Fibroblast of upper back skin (primary cell): ENCODE measurements at regions not wholly inside any gene's neighbourhood (a gene's known extent, or its start where the extent isn't known, plus 50 kb on each side); places are given as distances from the start of the nearest gene placed in this dataset.
"Not testable (repeated sequence)": the region's sequence is repeated elsewhere in the genome, so short reads cannot be mapped to it uniquely, and the experiment has no call there.

ENCODE experiments used
- DNase-seq: peaks from one replicate; pipeline ENCODE4 v3.0.0-alpha.2; 2013

DNA sequence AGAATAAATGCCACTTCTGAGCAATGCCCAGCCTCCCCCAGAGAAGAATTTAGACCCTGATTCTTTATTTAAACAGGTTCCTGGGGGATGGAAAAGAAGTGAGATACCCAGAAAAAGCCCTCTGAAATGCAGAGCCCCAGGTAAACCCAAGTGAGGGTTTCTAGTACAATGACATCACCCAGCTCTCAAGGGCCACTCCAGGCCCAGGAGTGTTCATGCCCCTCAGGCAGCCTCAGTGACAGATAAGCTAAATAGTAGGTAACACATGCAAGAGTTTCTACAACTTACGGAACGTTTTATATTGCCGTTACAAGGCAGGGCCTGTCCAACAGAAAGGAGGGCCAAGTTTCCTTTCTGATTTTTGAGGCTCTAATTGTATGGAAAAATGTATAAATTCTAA lies 683.7 kb upstream of the SALL1 start:
- no peak for DNase-seq

GRCh38 chr16:51834133-51834532 lies 683.1 kb upstream of the SALL1 start:
- no peak for DNase-seq

- no peak for DNase-seq
These were observed 680.7 kb upstream of the SALL1 start for GRCh38 chr16:51831595-51832367.

DNA sequence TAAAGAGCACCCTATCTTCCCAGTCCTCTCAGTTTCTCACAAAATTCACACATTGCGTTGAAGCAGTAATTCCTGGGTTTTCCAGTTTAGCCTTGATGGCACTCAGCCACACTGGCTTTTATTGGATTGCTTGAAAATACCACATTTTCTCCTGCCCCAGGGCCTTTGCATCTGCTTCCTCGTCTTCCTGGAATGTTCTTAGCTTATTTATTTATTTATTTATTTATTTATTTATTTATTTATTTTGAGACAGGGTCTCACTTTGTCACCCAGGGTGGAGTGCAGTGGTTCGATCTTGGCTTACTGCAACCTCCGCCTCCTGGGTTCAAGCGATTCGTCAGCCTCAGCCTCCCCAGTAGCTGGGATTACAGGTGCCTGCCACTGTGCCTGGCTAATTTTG lies 680.0 kb upstream of the SALL1 start:
- not testable (repeated sequence) for DNase-seq

DNA sequence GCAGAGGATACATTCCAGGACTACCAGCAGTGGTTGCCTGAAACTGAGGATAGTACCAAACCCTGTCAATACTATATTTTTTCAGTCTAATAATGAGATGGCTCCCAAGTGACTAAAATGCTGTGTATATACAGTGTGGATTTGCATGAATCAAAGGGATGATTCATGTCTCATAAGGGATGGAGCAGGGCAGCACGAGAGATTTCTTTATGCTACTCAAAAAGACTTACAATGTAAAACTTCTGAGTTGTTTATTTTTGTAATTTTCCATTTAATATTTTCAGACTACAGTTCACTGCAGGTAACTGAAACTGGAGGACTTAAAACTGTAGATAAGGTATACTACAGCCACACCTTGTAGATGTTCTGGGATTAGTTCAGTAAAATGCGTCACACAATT lies 674.7 kb upstream of the SALL1 start:
- DNase-seq = no peak

DNA sequence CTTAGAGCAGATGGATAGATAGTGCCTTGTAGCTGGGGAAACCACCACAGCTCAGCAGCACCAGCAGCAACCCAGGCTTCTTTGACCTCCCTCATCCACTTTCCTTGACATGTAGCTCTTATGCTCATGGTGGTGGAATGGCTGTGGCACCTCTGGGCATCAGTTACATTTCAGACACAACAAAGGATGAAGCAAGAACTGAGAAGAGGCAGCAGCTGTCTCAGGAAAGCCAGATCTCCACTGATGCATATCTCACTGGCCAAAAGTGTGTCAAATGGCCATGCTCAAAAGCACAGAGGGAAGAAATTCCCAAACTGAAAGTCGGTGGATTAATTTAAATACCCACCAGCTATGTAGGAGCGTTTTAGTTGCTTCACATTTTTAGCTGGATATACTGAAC lies 671.4 kb upstream of the SALL1 start:
- DNase-seq = no peak

- no peak for DNase-seq
These were observed 670.5 kb upstream of the SALL1 start for GRCh38 chr16:51821527-51821926.

DNA sequence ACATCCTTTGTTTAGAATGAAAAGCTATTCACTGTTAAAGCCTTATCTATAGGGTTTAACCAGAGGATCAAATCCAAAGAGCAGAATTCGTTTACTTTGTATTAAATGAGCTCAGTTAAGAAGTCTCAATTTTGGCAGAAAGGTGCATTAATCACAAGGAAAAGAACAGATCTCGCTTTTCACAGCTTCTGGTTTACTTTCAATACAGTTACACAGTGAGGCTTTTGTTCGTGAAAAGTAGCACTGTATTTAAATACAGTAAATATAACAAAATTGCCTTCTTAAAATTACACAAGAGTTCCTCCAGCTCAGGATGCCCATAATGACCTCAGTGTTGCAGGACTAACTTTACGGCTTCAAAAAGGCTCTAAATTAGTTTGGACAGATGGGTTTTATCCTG lies 669.1 kb upstream of the SALL1 start:
- DNase-seq = no peak

DNA sequence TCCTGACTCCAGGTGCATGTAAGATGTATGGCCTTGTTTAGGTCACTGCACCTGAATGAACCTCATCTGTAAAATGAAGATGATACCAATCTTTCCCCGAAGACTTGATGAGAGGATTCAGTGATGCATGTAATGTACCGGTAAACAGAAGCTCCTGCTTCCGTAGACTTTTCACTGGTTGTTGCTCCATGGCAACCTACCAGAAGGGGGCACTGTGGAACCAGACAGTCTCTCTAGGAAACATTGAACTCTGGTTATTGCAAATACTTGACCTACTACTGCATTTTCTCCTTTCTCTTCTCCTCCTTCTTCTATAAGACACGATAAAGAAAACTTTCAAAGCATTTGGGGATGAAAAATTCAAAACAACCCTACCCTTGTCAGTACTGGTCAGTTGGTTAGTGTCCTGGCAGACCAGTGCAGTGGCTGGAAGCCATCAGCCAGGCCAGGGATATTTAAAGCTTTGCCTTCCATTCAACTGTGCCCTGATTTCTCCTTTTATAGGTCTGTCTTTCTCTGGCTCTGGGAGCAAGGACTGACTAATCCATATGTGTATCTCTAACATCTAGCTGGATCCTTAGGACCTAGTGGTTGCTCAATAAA lies 667.4 kb upstream of the SALL1 start:
- peak; percentile 45 for DNase-seq

DNA sequence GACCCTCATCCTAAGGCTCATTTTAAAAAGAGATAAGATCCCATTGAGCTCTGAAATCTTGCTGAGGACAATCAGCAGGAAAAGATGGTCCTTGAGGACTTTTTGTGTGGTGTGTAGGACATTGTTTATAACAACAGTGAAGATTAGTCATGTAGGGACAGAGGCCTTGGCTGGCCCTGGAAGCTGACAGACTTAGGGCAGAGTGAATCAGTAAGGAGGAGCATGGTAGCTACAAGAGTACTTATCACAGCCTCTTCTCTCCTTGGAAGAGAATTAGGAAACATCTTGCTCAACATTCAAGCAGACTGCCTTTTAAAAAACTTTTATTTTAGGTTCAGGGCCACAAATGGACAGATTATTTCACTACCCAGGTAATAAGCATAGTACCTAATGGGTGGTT lies 665.9 kb upstream of the SALL1 start:
- DNase-seq = no peak

GRCh38 chr16:51815523-51815922 lies 664.5 kb upstream of the SALL1 start:
- no peak for DNase-seq

DNA sequence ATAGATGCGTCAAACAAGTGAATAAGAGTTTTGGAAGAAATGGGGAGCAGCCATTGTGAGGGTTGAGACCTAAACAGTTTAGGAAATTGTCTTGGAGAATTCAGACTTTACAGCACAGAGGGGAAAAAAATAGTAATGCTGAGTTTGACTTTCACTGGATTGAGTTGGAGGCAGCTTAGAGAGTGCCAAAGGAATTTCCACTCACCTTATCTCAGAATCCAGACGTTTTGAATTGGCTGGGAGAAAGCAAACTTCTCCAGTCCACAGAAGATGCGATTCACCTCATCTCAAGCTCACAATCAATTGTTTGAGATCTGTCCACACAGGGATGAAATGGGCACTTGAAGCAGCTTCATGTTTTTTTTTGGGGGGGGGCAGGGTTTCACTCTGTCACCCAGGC lies 663.5 kb upstream of the SALL1 start:
- no peak for DNase-seq

DNA sequence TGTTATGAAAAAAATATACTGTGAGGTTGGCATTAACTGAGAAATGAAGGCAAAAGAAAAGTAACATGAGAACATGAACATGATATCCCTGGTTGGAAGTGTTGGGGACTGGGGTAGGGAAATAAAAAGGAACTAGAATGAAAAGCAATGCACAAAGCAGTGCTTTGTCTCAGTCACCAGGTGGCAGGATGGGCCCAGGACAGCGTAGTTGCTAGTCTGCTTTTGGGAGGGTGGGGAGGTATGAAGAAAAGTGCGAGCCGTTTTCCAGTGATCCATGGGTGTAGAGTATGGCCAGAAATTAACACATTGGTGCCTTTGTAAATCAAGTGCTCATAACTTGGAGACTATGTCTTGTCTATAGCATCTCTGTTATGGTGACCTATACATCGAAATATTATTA lies 662.5 kb upstream of the SALL1 start:
- DNase-seq = no peak

GRCh38 chr16:51812945-51813344 lies 661.9 kb upstream of the SALL1 start:
- DNase-seq = no peak

DNA sequence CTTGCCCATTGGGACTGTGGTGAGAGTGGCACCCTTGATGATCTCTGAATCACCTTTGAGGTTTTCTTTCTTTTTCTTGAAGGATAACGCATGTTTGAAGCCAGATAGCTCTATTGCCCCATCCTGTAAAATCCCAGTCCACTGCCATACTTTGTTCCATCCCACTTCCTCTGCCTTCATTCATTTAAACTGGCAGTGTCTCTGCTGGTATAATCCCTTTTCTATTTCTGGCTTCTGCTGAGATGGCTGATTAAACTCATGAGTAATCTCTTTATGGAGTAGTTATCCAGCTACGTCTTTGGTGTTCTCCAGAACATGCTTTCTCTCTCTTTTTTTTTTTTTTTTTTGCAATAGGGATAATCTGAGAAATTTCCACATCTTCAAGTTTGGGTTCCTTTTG lies 656.5 kb upstream of the SALL1 start:
- no peak for DNase-seq

GRCh38 chr16:51801635-51802034 lies 650.6 kb upstream of the SALL1 start:
- no peak for DNase-seq

DNA sequence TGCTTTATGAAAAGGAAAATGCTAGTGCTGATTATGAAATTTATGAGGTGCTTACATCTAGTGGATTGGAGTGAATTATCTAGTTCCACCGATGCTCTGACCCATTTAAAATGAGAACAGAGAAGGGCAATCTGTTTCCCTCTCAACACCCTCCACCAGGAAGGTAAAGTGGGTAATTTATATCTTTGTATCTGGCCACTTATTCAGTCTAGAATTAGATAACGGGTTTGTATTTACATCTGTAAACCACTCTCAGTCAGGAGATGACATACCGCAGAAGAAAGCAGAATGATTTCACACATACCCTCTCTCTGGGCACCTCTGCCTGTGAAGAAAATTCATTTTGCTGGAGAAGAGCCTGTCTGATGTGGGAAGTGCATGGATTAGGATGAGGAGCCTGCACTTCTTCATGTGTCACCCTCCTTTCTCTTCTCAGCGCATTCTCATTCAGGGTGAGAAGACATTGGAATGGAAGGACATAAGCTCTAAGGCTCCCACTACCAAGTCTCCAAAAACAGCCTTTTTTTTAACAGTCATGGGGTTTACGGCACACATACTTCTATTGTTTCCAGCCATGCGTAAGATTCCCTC lies 646.7 kb upstream of the SALL1 start:
- DNase-seq = no peak

DNA sequence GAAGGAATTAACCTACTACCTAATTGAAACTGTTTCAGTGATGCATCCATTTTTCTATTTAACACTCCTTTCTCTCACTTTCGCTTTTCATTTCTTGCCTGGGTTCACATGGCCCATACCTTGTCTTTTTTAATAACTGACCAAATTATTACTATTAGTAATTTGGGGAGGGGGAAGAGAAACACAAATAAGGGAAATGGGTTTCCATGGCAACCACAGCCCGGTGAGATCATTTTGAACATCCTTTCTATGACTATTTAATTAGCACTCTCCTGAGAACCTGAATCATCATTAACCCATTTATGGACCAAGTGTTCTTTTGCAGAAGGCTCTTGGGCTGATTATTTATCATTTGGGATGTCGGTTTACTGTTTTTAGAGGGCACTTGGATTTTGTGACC lies 628.2 kb upstream of the SALL1 start:
- DNase-seq = no peak

DNA sequence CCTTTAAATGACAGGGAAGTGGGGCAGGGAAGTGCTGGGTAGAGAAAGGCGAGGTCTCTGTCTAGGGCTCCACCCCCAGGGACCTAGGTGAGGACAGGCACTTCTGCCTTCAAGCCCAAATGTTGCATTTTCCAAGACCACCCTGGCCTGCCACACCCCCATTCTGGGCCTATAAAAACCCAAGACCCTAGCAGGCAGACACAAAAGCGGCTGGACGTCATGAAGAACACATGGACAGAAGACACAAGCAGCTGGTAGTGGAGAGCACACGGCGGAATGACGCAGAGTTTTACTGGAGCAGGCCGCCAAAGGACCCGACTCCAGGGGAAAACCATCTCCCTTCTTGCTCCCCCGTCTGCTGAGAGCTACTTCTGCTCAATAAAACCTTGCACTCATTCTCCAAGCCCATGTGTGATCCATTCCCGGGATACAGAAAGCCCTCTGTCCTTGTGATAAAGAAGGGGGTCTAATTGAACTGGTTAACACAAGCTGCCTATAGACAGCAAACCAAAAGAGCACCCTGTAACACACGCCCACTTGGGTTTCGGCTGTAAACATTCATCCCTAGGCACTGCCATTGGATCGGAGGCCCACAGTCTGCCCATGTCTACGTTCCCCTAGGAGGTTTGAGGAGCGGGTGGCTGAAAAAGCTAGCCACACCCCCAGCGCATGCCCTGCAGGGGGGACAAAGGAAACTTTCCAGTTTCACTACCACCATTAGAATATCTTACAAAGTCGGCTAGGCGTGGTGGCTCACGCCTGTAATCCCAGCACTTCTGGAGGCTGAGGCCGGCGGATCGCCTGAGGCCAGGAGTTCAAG lies 622.2 kb upstream of the SALL1 start:
- no peak for DNase-seq

GRCh38 chr16:51766739-51767138 lies 615.7 kb upstream of the SALL1 start:
- DNase-seq = no peak

DNA sequence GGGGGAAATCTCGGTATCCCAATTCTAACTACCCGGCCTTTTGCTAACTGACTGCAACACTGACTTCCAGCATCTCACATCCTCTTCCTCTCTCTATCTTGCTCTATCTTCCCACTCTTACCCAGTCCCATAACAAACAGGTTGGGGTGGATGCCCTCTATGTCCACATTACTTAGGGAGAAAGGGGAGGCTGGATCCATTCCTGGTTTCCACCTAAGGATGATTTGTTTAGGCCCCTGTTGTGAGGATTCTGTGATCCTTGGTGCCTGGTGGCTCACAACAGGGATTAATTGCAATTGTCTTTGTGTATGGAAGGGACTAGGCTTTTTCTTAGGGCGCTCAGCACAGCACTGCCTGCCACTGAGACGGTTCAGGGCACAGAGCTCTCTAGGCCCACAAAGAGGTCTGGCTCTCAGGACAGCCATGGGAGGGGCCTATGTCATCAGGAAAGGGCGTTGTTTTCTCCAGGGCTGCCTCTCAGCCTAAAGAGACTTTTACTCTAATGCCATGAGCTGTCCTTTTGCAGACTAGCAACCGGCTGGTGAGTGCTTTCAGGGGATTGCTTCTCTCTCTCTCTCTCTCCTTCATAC lies 612.1 kb upstream of the SALL1 start:
- no peak for DNase-seq

GRCh38 chr16:51762081-51762996 lies 611.3 kb upstream of the SALL1 start:
- peak; percentile 68 for DNase-seq
